ENCODE measurements at regions not wholly inside any gene's neighbourhood (a gene's known extent, or its start where the extent isn't known, plus 50 kb on each side); places are given as distances from the start of the nearest gene placed in this dataset.
"Not testable (repeated sequence)": the region's sequence is repeated elsewhere in the genome, so short reads cannot be mapped to it uniquely, and the experiment has no call there.

DNA sequence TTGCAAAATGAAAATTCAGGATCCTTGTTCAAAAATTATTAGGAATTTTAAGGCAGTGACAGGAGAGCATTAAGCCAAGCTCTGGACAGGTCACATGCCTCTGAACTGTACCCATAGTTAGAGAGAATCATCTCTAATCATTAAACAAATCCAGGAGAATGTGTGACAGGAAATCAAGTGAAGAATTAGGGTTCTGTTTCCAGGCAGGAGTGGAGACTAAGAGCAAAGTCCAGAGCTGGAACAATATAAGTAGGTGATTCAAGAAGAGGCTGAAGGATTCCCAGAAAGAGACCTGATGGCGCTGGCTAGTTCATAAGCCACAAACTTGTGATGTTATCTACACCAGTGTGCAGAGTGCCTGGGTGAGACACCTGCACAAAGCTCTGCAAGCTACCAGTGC is 104.6 kb upstream of the PRKG2 start:
- Histone ChIP-seq H3K4me3 (no peak overlapping the region), H3K27ac (no peak overlapping the region)
- TF ChIP-seq, protein P1, sequence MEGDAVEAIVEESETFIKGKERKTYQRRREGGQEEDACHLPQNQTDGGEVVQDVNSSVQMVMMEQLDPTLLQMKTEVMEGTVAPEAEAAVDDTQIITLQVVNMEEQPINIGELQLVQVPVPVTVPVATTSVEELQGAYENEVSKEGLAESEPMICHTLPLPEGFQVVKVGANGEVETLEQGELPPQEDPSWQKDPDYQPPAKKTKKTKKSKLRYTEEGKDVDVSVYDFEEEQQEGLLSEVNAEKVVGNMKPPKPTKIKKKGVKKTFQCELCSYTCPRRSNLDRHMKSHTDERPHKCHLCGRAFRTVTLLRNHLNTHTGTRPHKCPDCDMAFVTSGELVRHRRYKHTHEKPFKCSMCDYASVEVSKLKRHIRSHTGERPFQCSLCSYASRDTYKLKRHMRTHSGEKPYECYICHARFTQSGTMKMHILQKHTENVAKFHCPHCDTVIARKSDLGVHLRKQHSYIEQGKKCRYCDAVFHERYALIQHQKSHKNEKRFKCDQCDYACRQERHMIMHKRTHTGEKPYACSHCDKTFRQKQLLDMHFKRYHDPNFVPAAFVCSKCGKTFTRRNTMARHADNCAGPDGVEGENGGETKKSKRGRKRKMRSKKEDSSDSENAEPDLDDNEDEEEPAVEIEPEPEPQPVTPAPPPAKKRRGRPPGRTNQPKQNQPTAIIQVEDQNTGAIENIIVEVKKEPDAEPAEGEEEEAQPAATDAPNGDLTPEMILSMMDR (IDR thresholded peaks at IDR 0.05): no peak
- no peak for DNase-seq (ENCODE audit: low spot score)

- TF ChIP-seq, protein P1 (IDR thresholded peaks at IDR 0.05): no peak
- no peak for DNase-seq (ENCODE audit: low spot score)
- H3K27ac ChIP-seq: no peak overlapping the region
- no peak overlapping the region for H3K4me3 ChIP-seq
Observed at GRCh38 chr4:81314897-81315470, 100.0 kb upstream of the PRKG2 start.

DNA sequence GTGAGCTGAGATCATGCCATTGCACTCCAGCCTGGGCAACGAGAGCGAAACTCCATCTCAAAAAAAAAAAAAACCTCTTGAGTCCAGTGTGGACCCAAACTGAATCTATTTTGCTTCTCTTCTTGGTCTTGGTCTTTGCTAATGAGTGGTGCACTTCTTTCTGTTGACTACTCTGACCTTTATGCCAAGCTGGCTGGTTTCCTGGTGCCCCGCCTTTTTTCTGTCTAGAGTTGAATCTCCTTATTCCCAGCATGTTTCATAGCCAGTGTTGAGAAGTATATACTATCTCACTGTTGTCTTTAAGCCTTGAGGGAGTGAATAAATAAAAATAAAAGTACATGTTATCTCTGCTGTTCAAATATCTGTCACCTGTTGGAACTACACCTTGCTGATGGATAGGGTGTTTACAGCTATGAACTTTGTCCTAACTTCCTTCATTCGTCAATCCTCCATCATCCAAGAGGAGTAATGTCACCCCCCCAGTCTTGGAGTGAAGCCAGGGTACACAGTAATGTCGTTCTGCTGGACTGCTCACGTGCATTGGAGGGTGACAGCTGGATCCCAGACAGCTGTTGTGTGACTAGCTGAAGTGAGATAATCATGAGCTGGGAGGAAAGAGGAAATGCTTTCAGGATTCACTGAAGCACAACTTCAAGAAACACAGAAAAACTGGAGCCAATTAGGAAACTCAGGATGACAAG is 99.3 kb upstream of the PRKG2 start:
- TF ChIP-seq, protein P1 (IDR thresholded peaks at IDR 0.05): no peak
- no peak for DNase-seq (ENCODE audit: low spot score)
- no peak overlapping the region for H3K27ac ChIP-seq

GRCh38 chr4:81307991-81308390 is 93.0 kb upstream of the PRKG2 start:
- Histone ChIP-seq H3K4me3 (no peak overlapping the region), H3K27ac (no peak overlapping the region)
- TF ChIP-seq, protein P1 (IDR thresholded peaks at IDR 0.05): no peak
- no peak for DNase-seq (ENCODE audit: low spot score)

More for the DNA sequence above, 99.3 kb upstream of the PRKG2 start:
- H3K4me3 ChIP-seq: no peak overlapping the region

- TF ChIP-seq, protein P1 (IDR thresholded peaks at IDR 0.05): no peak
- Histone ChIP-seq H3K27ac (no peak overlapping the region), H3K4me3 (no peak overlapping the region)
- DNase-seq (ENCODE audit: low spot score): no peak
Observed at GRCh38 chr4:81304871-81305270, 89.8 kb upstream of the PRKG2 start.

- DNase-seq (ENCODE audit: low spot score); H3K4me3 ChIP-seq; H3K27ac ChIP-seq: not testable (repeated sequence)
Observed at GRCh38 chr4:81300352-81300751, 85.3 kb upstream of the PRKG2 start.

DNA sequence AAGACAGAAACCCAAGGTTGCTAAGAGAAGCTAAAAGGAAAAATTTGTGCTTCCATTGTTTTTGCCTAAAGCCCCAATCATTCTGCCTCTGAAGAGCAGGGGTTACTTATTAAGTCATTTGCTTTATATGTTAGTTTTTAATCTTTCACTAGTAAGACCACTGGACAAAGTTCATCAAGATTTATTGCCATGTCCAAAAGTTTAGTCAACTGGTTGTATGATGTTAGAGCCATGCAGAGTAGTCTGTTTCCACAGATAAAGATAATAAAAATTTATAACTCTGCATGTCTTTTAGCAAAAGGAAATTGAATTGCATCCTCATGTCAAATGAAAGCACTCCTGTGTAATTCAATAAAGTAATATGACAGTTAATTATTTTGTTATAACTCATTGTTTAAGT is 75.8 kb upstream of the PRKG2 start:
- DNase-seq (ENCODE audit: low spot score): no peak
- Histone ChIP-seq H3K27ac (no peak overlapping the region), H3K4me3 (no peak overlapping the region)
- TF ChIP-seq, protein P1 (IDR thresholded peaks at IDR 0.05): no peak
